Adrenal gland (tissue), 9 donors: ENCODE measurements at regions not wholly inside any gene's neighbourhood (a gene's known extent, or its start where the extent isn't known, plus 50 kb on each side); places are given as distances from the start of the nearest gene placed in this dataset.
"Not testable (repeated sequence)": the region's sequence is repeated elsewhere in the genome, so short reads cannot be mapped to it uniquely, and the experiment has no call there.

ENCODE experiments used
- DNase-seq, 7 donors: peaks; one replicate each; pipeline ENCODE4 v3.0.0-alpha.2; 2019 to 2020
- H3K27ac ChIP-seq, 5 donors: fragments of 200-600 bp; sonication (generic) in 4 of 5; 1 replicate in 3 of 5; 2 replicates in 2 of 5; pipeline versions ENCODE4 v1.5.1 to v1.8.0; 2016 to 2020; ENCODE audit warnings: mild to moderate bottlenecking in 1 of 5
- H3K27me3 ChIP-seq: fragments of 200-600 bp; 2 replicates; pipeline ENCODE4 v1.8.0; 2021
- H3K36me3 ChIP-seq, 2 donors: fragments of 200-600 bp; replicated peaks in 1 of 2; 1 replicate in 1 of 2; 2 replicates in 1 of 2; pipeline versions ENCODE4 v1.5.1 to v1.8.0; 2018 to 2022
- H3K4me1 ChIP-seq, 2 donors: fragments of 200-600 bp; replicated peaks in 1 of 2; 1 replicate in 1 of 2; 2 replicates in 1 of 2; pipeline versions ENCODE4 v1.5.1 to v1.8.0; 2018 to 2021
- H3K4me3 ChIP-seq, 4 donors: fragments of 200-600 bp; sonication (generic) in 3 of 4; one replicate each; pipeline ENCODE4 v1.5.1; 2016 to 2018
- H3K9me3 ChIP-seq, 3 donors: fragments of 200-600 bp; sonication (generic) in 1 of 3; replicated peaks in 1 of 3; 1 replicate in 2 of 3; 2 replicates in 1 of 3; pipeline versions ENCODE4 v1.5.1 to v1.8.0; 2016 to 2021
- POLR2A ChIP-seq, 2 donors: fragments of 450-650 bp; IDR thresholded peaks; one replicate each; pipeline ENCODE4 v1.6.1; 2017; ENCODE audit warnings: antibody characterized with exemption in 2 of 2, mild to moderate bottlenecking in 2 of 2, moderate library complexity in 1 of 2
- WGBS, 4 donors: extraction: QIAGEN DNeasy Blood & Tissue Kit in 2 of 4; methylation state at CpG; one replicate each; pipeline versions ENCODE4 v1.1.5 to v1.1.7; 2013 to 2017; 5-methylcytosine and 5-hydroxymethylcytosine counted together
- intact Hi-C, 2 donors: fragments of 100-400 bp; cut with DNase I; formaldehyde crosslinking; loops; one replicate each; pipeline versions ENCODE4 v1.14.1 to v1.15.0; 2022 to 2023
- TF ChIP-seq, protein P1 (sequence below), 6 experiments: fragments of 450-650 bp in 4 of 6; fragments of 200-600 bp in 2 of 6; sonication (generic) in 1 of 6; IDR thresholded peaks; 1 replicate in 5 of 6; 2 replicates in 1 of 6; pipeline versions ENCODE4 v1.5.1 to v1.8.0; 2016 to 2021; ENCODE audit warnings: antibody characterized with exemption in 6 of 6, mild to moderate bottlenecking in 2 of 6, moderate library complexity in 1 of 6
- donor health status: healthy with polysubstance abuse.
- donor health status: Bipolar disorder and iron deficiency.
- donor health status: DM: yes; HTN: yes; CAD: no.
- donor health status: DM: no; HTN: no; CAD: no.
- donor health status: DM: no; HTN: no; CAD: no.

DNA sequence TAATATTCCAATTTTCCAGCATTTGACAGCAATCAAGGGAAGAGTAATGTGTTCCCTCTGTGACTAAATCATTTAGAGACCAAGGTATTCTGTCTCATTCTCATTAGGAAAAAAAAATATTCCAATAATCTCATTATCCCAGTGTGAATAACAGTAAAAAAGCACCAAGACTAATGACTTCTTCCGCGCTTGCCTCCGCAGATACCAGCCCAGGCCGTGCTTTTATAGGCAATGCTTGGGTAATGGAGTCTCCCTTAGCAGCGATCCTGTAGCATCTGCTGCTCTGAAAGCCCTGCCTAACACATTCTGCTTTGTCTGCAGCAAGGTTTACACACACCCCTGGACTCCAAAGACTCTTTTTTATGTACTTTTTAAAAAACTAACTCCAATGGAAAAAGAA lies 470.0 kb upstream of the CAMK1G start:
- H3K36me3 ChIP-seq, result no peaks in the 10 kb centered on the region
- no peak overlapping the region for H3K27ac ChIP-seq
- no peaks in the 10 kb centered on the region for H3K9me3 ChIP-seq
- H3K27me3 ChIP-seq, result no peaks in the 10 kb centered on the region
- no peak for DNase-seq
- 60 to 74% (median 63%) methylated on average over 5 of the region's 5 CpGs for WGBS, 4 donors
- H3K4me1 ChIP-seq, result no peaks in the 10 kb centered on the region
- TF ChIP-seq POLR2A (IDR thresholded peaks at IDR 0.05), result no peak
- TF ChIP-seq, protein P1, sequence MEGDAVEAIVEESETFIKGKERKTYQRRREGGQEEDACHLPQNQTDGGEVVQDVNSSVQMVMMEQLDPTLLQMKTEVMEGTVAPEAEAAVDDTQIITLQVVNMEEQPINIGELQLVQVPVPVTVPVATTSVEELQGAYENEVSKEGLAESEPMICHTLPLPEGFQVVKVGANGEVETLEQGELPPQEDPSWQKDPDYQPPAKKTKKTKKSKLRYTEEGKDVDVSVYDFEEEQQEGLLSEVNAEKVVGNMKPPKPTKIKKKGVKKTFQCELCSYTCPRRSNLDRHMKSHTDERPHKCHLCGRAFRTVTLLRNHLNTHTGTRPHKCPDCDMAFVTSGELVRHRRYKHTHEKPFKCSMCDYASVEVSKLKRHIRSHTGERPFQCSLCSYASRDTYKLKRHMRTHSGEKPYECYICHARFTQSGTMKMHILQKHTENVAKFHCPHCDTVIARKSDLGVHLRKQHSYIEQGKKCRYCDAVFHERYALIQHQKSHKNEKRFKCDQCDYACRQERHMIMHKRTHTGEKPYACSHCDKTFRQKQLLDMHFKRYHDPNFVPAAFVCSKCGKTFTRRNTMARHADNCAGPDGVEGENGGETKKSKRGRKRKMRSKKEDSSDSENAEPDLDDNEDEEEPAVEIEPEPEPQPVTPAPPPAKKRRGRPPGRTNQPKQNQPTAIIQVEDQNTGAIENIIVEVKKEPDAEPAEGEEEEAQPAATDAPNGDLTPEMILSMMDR (IDR thresholded peaks at IDR 0.05), result no peak
- intact Hi-C loops, result no loop called here
- no peak overlapping the region for H3K4me3 ChIP-seq

DNA sequence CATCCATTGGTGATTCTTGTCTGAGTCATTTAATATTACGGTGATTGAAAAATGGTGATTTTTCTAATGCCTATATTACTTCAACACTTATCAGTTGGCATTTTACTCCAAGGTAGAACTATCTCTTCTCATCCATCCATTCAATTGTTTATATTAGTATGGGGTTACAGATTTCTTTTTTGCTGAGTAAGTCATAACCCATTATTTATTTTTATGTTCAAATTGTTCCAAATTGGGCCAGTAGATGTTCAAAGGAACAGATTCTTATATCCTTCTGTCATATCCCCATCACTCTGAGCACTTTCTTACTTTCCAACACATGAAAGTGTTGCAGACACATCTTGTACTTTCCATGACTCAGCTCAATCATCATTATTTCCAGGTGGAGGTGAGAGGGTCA lies 466.8 kb upstream of the CAMK1G start:
- TF ChIP-seq, protein P1 (IDR thresholded peaks at IDR 0.05), result no peak
- TF ChIP-seq POLR2A (IDR thresholded peaks at IDR 0.05), result no peak
- intact Hi-C loops, result no loop called here
- no peak overlapping the region for H3K27ac ChIP-seq
- no peaks in the 10 kb centered on the region for H3K4me1 ChIP-seq
- H3K36me3 ChIP-seq, result no peaks in the 10 kb centered on the region
- H3K27me3 ChIP-seq, result no peaks in the 10 kb centered on the region
- DNase-seq, result no peak
- no peak overlapping the region for H3K4me3 ChIP-seq
- no peaks in the 10 kb centered on the region for H3K9me3 ChIP-seq
- WGBS, 4 donors, result 92 to 100% (median 95%) methylated on average over 1 of the region's 1 CpG

DNA sequence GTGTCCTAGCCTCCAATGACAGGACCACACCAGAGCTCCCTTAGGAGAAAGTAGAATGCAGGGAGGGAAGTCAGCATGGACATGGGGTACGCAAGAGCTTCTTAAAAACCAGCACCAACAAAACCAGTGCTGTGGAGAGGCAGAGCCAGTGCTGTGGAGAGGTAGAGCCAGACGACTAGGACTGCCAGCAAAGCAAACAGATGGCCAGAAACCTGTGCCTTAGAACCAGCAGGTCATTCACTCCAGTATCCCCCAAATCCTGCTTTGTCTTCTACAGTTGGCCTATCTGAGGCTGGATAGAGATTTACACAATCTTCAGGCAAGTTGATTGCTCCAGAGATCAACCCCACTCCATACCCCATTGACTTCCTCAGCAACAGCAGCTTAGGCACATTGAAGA lies 459.9 kb upstream of the CAMK1G start:
- TF ChIP-seq POLR2A (IDR thresholded peaks at IDR 0.05), result no peak
- TF ChIP-seq, protein P1 (IDR thresholded peaks at IDR 0.05), result no peak
- Histone ChIP-seq H3K27me3 (no peaks in the 10 kb centered on the region), H3K9me3 (no peaks in the 10 kb centered on the region), H3K27ac (no peak overlapping the region), H3K4me1 (no peaks in the 10 kb centered on the region), H3K36me3 (no peaks in the 10 kb centered on the region), H3K4me3 (no peak overlapping the region)
- intact Hi-C loops, result no loop called here
- WGBS, 4 donors, result 46 to 69% (median 52%) methylated on average over 2 of the region's 2 CpGs
- no peak for DNase-seq

- intact Hi-C loops, H3K27me3 ChIP-seq, H3K9me3 ChIP-seq, H3K4me1 ChIP-seq, DNase-seq, H3K36me3 ChIP-seq, H3K27ac ChIP-seq, H3K4me3 ChIP-seq: not testable (repeated sequence)
- WGBS, 4 donors, result 93 to 95% methylated on average over 21 to 24 of the region's 32 CpGs; no CpG with 5 or more reads in 2 of the 4 donors
These were observed 454.4 kb upstream of the CAMK1G start for GRCh38 chr1:209129091-209129490.

DNA sequence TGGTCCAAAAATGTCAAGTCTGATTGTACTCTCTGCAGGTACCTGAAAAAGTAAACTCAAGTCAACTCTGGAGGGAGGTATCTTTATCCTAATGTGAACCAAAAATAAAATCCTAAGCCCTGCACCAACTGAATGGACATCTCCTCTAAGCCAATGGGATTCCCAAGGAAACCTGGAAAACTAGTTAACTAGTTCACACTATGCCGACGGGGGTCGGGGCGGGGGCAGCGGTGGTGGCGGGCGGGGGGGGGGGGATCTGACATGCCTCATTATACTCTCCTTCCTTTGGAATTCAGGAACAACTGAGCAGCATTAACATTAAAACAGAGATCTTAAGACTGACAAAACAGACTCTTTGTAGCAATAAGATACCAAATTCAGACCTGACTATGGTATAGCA lies 452.6 kb upstream of the CAMK1G start:
- DNase-seq, result no peak
- Histone ChIP-seq H3K27me3 (no peaks in the 10 kb centered on the region), H3K9me3 (no peaks in the 10 kb centered on the region), H3K4me3 (no peak overlapping the region), H3K36me3 (no peaks in the 10 kb centered on the region), H3K4me1 (no peaks in the 10 kb centered on the region), H3K27ac (no peak overlapping the region)
- intact Hi-C loops, result no loop called here
- TF ChIP-seq, protein P1 (IDR thresholded peaks at IDR 0.05), result no peak
- TF ChIP-seq POLR2A (IDR thresholded peaks at IDR 0.05), result no peak
- WGBS, 4 donors, result 64 to 82% (median 74%) methylated on average over 7 of the region's 7 CpGs
